OCI-LY1 (cell line): ENCODE measurements at regions not wholly inside any gene's neighbourhood (a gene's known extent, or its start where the extent isn't known, plus 50 kb on each side); places are given as distances from the start of the nearest gene placed in this dataset.

Experiments
- H2AFZ ChIP-seq: fragments of 200-600 bp; sonication (generic), shearing (Covaris generic); 2 replicates; pipeline ENCODE4 v1.6.0; 2014; ENCODE audit warnings: antibody characterized with exemption, mild to moderate bottlenecking, low read length
- H3F3A ChIP-seq: fragments of 200-600 bp; sonication (generic), shearing (Covaris generic); 2 replicates; pipeline ENCODE4 v1.6.0; 2014; ENCODE audit warnings: mild to moderate bottlenecking, antibody characterized with exemption, low read length, moderate library complexity; ENCODE audit not compliant: insufficient read depth
- H3K27ac ChIP-seq: fragments of 200-600 bp; sonication (generic); 2 replicates; pipeline ENCODE4 v1.5.1; 2014; ENCODE audit warnings: low read length, mixed run types, mild to moderate bottlenecking, low read depth; ENCODE audit not compliant: poor library complexity, severe bottlenecking
- H3K27me3 ChIP-seq: fragments of 200-600 bp; sonication (generic); 2 replicates; pipeline ENCODE4 v1.6.0; 2014; ENCODE audit warnings: antibody characterized with exemption, mild to moderate bottlenecking, low read length, moderate library complexity; ENCODE audit not compliant: insufficient read depth
- H3K36me3 ChIP-seq: fragments of 200-600 bp; sonication (generic); 2 replicates; pipeline ENCODE4 v1.6.1; 2014; ENCODE audit warnings: mild to moderate bottlenecking, antibody characterized with exemption, low read length, moderate library complexity, mixed read lengths; ENCODE audit not compliant: insufficient read depth
- H3K4me1 ChIP-seq: fragments of 200-600 bp; sonication (generic); 2 replicates; pipeline ENCODE4 v1.5.1; 2014; ENCODE audit warnings: mild to moderate bottlenecking, low read length, moderate library complexity; ENCODE audit not compliant: insufficient read depth, severe bottlenecking
- H3K4me2 ChIP-seq: fragments of 200-600 bp; sonication (generic), shearing (Covaris generic); 2 replicates; pipeline ENCODE4 v1.6.1; 2014; ENCODE audit warnings: low read length
- H3K4me3 ChIP-seq: fragments of 200-600 bp; sonication (generic); 2 replicates; pipeline ENCODE4 v1.5.1; 2014; ENCODE audit warnings: low read length, low read depth, mild to moderate bottlenecking, mixed read lengths; ENCODE audit not compliant: poor library complexity, severe bottlenecking
- H3K79me2 ChIP-seq: fragments of 200-600 bp; shearing (Covaris generic); 2 replicates; pipeline ENCODE4 v1.6.1; 2016; ENCODE audit warnings: mixed run types, low read length, mixed read lengths; ENCODE audit not compliant: insufficient read depth
- H3K9ac ChIP-seq: fragments of 200-600 bp; sonication (generic), shearing (Covaris generic); 2 replicates; pipeline ENCODE4 v1.6.1; 2014; ENCODE audit warnings: mild to moderate bottlenecking, low read length, mixed read lengths
- H3K9me2 ChIP-seq: fragments of 200-600 bp; sonication (generic), shearing (Covaris generic); 2 replicates; pipeline ENCODE4 v1.6.1; 2014; ENCODE audit warnings: low read depth, mild to moderate bottlenecking, low read length, mixed read lengths
- H3K9me3 ChIP-seq: fragments of 200-600 bp; shearing (Covaris generic); 2 replicates; pipeline ENCODE4 v1.6.1; 2014; ENCODE audit warnings: low read length, mixed read lengths
- H4K20me1 ChIP-seq: fragments of 200-600 bp; sonication (generic), shearing (Covaris generic); 2 replicates; pipeline ENCODE4 v1.6.0; 2016; ENCODE audit warnings: mild to moderate bottlenecking, low read length; ENCODE audit not compliant: insufficient read depth
- CTCF ChIP-seq: fragments of 200-600 bp; sonication (generic), shearing (Covaris generic); IDR thresholded peaks from 2 replicates; pipeline ENCODE4 v1.5.1; 2017; ENCODE audit warnings: mild to moderate bottlenecking, antibody characterized with exemption, low read length, moderate library complexity, mixed read lengths
- EZH2 ChIP-seq: fragments of 200-600 bp; sonication (generic), shearing (Covaris generic); IDR thresholded peaks from 2 replicates; pipeline ENCODE4 v1.8.0; 2017; ENCODE audit warnings: borderline replicate concordance, mixed run types, mild to moderate bottlenecking, antibody characterized with exemption, low read length, moderate library complexity, mixed read lengths

DNA sequence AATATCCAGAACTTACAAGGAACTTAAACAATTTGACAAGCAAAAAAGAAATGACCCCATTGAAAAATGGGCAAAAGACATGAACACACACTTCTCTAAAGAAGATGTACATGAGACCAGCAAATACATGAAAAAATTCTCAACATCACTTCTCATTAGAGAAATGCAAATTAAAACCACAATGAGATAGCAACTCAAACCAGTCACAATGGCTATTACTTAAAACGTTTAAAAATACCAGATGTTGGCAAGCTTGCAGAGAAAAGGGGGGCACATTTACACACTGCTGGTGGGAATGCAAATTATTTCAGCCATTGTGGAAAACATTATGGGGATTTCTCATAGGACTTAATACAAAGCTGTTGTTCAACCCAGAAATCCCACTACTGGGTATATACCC lies 1634.0 kb downstream of the NCAM2 start:
- Histone ChIP-seq H3K9me2 (no peaks in the 10 kb centered on the region), H3K27me3 (no peaks in the 10 kb centered on the region), H4K20me1 (no peaks in the 10 kb centered on the region), H3K4me3 (no peak overlapping the region), H3K79me2 (no peaks in the 10 kb centered on the region), H3K27ac (no peak overlapping the region), H3K4me1 (no peaks in the 10 kb centered on the region), H3F3A (no peaks in the 10 kb centered on the region), H3K9ac (no peak overlapping the region), H3K9me3 (0 out of 2 replicates have a peak, but pooled peaks cover 5% of the 10 kb centered on the region), H3K4me2 (no peak overlapping the region), H3K36me3 (no peaks in the 10 kb centered on the region; the same call in 1 of the 2 replicates), H2AFZ (no peak overlapping the region)
- TF ChIP-seq CTCF (no peak), EZH2 (no peak)

DNA sequence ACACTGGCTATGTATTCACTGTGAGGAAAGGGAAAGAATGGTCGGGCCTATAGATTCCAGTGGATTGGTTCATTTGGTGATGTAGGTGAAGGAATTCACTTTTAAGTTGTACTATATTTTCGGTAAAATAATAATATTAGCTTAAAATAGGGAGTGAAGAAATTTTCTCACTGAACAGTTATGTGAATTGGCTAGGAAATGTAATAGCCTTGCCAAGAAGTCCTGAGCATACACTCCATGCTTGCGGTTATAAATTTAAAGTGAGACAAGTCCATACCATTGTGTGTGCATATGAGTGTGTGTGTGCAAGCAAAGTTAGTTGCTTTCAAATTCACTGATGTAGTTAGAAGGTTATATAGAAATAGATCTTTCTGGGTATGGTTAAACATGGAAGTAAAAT lies 1651.0 kb downstream of the NCAM2 start:
- H3K27ac ChIP-seq = no peak overlapping the region
- H4K20me1 ChIP-seq = no peaks in the 10 kb centered on the region
- H3K36me3 ChIP-seq = no peaks in the 10 kb centered on the region
- no peaks in the 10 kb centered on the region for H3K27me3 ChIP-seq
- H3K79me2 ChIP-seq = no peaks in the 10 kb centered on the region
- H3K9me2 ChIP-seq = no peaks in the 10 kb centered on the region
- H3K4me1 ChIP-seq = peaks cover 2% of the 10 kb centered on the region
- TF ChIP-seq CTCF (no peak), EZH2 (no peak)
- H3K4me3 ChIP-seq = no peak overlapping the region
- H3F3A ChIP-seq = no peaks in the 10 kb centered on the region
- no peaks in the 10 kb centered on the region for H3K9me3 ChIP-seq
- H3K9ac ChIP-seq = no peak overlapping the region
- no peak overlapping the region for H3K4me2 ChIP-seq
- H2AFZ ChIP-seq = no peak overlapping the region

GRCh38 chr21:22650226-22650625 lies 1652.0 kb downstream of the NCAM2 start:
- no peak for TF ChIP-seq EZH2
- no peak for TF ChIP-seq CTCF
- no peak overlapping the region for H3K27ac ChIP-seq
- H3F3A ChIP-seq = no peaks in the 10 kb centered on the region
- H3K9ac ChIP-seq = no peak overlapping the region
- H3K27me3 ChIP-seq = no peaks in the 10 kb centered on the region
- peaks cover 12% of the 10 kb centered on the region for H3K4me1 ChIP-seq
- H4K20me1 ChIP-seq = no peaks in the 10 kb centered on the region
- no peaks in the 10 kb centered on the region for H3K79me2 ChIP-seq
- no peak overlapping the region for H3K4me2 ChIP-seq
- no peaks in the 10 kb centered on the region for H3K9me2 ChIP-seq
- no peaks in the 10 kb centered on the region for H3K9me3 ChIP-seq
- H3K4me3 ChIP-seq = no peak overlapping the region
- no peak overlapping the region for H2AFZ ChIP-seq
- H3K36me3 ChIP-seq = no peaks in the 10 kb centered on the region
